Heart left ventricle (tissue), 16 donors: ENCODE measurements at regions not wholly inside any gene's neighbourhood (a gene's known extent, or its start where the extent isn't known, plus 50 kb on each side); places are given as distances from the start of the nearest gene placed in this dataset.

Source experiments
- ATAC-seq, 4 donors: fragments of 200-7000 bp; cut with Tn5 transposase; one replicate each; pipeline ENCODE4 v1.9.1; 2020 to 2022; ENCODE audit warnings: moderate library complexity in 4 of 4, mild to moderate bottlenecking in 3 of 4, moderate number of reproducible peaks in 1 of 4
- DNase-seq, 5 donors: peaks; one replicate each; pipeline ENCODE4 v3.0.0-alpha.2; 2020
- H3K27ac ChIP-seq, 12 donors: fragments of 200-600 bp; sonication (generic) in 4 of 12; one replicate each; pipeline versions ENCODE4 v1.5.0 to v1.8.0; 2016 to 2022; ENCODE audit warnings: mild to moderate bottlenecking in 2 of 12
- H3K27me3 ChIP-seq, 9 donors: fragments of 200-600 bp; sonication (generic) in 2 of 9; one replicate each; pipeline versions ENCODE4 v1.5.1 to v1.8.0; 2016 to 2022; ENCODE audit warnings: mild to moderate bottlenecking in 3 of 9
- H3K36me3 ChIP-seq, 9 donors: fragments of 200-600 bp; sonication (generic) in 2 of 9; one replicate each; pipeline versions ENCODE4 v1.5.0 to v1.8.0; 2018 to 2022; ENCODE audit warnings: mild to moderate bottlenecking in 2 of 9
- H3K4me1 ChIP-seq, 12 donors: fragments of 200-600 bp; sonication (generic) in 4 of 12; one replicate each; pipeline versions ENCODE4 v1.5.0 to v1.8.0; 2016 to 2022; ENCODE audit warnings: mild to moderate bottlenecking in 3 of 12
- H3K4me3 ChIP-seq, 12 donors: fragments of 200-600 bp; sonication (generic) in 4 of 12; one replicate each; pipeline versions ENCODE4 v1.5.0 to v1.8.0; 2017 to 2022; ENCODE audit warnings: mild to moderate bottlenecking in 9 of 12, moderate library complexity in 4 of 12
- H3K9me3 ChIP-seq, 12 donors: fragments of 200-600 bp; sonication (generic) in 4 of 12; one replicate each; pipeline versions ENCODE4 v1.5.0 to v1.8.0; 2016 to 2022; ENCODE audit warnings: mild to moderate bottlenecking in 1 of 12
- CTCF ChIP-seq, 12 donors: fragments of 200-600 bp; sonication (generic) in 4 of 12; IDR thresholded peaks; one replicate each; pipeline versions ENCODE4 v1.5.0 to v1.8.0; 2018 to 2022; ENCODE audit warnings: antibody characterized with exemption in 12 of 12, mild to moderate bottlenecking in 5 of 12
- POLR2A ChIP-seq, 2 donors: fragments of 450-650 bp; IDR thresholded peaks; one replicate each; pipeline ENCODE4 v1.6.1; 2017; ENCODE audit warnings: antibody characterized with exemption in 2 of 2, mild to moderate bottlenecking in 2 of 2, moderate library complexity in 2 of 2
- WGBS, 4 donors: extraction: QIAGEN DNeasy Blood & Tissue Kit in 2 of 4; methylation state at CpG; one replicate each; pipeline versions ENCODE4 v1.1.5 to v1.1.7; 2013 to 2018; 5-methylcytosine and 5-hydroxymethylcytosine counted together
- intact Hi-C, 10 donors: fragments of 100-400 bp; cut with DNase I; formaldehyde crosslinking; loops; one replicate each; pipeline versions ENCODE4 v1.11.1 to v1.14.2; 2022
- donor health status: ischemic (EF 13 %, LVEDD 7.1; RV severe dilation, severe dysfunction).
- donor health status: healthy with polysubstance abuse.
- donor health status: DM: no; HTN: yes; CAD: no.
- donor health status: DM: no; HTN: no; CAD: no.
- donor health status: ischemic (EF 25% LVEDD 6.9; RV normal size, moderate dysfunction).
- donor health status: ischemic (EF 25% LVEDD 5.7; RV mildly dilated, moderate dysfunction).
- donor health status: healthy.
- donor health status: DM: yes; HTN: yes; CAD: no.
- donor health status: ischemic (EF 35%, LVEDD 5.7; RV mildly dilated, moderate dysfunction).
- donor health status: nonischemic (EF 11% LVEDD 7.7; RV severe dilation, severe dysfunction).
- donor health status: DM: yes; HTN: yes; CAD: no.
- donor health status: PGD.
- donor health status: ischemic (EF 29% LVEDD 5.4; RV normal size, mild dysfunction).
- donor health status: nonischemic (EF 23%, LVEDD 6.1; RV moderate dilation, normal function).

GRCh38 chr13:26473571-26474230, 83.8 kb upstream of the WASF3 start:
- Histone ChIP-seq H3K9me3 (no peaks in the 10 kb centered on the region), H3K4me1 (peaks cover 0 to 29% (median 2%) of the 10 kb centered on the region in 12 donors), H3K27ac (peak overlapping the region in 1 of 12 donors; percentile 70), H3K4me3 (no peak overlapping the region), H3K36me3 (no peaks in the 10 kb centered on the region), H3K27me3 (no peaks in the 10 kb centered on the region)
- ATAC-seq (no peak), DNase-seq (no peak)
- TF ChIP-seq POLR2A (IDR thresholded peaks at IDR 0.05), result no peak
- no peak for TF ChIP-seq CTCF (IDR thresholded peaks at IDR 0.05)
- intact Hi-C loops, result loop anchor here in 1 of 10 donors (10.0 kb wide), 1 partner anchor 219 kb away; the partner anchor contains the start of gene CDK8
- WGBS, 4 donors, result 70 to 77% (median 76%) methylated on average over 5 of the region's 5 CpGs

- intact Hi-C loops, result loop anchor here in 1 of 10 donors (10.0 kb wide), 1 partner anchor 219 kb away; the partner anchor contains the start of gene CDK8
- H3K4me1 ChIP-seq, result peaks cover 0 to 29% (median 2%) of the 10 kb centered on the region in 12 donors
- no peak overlapping the region for H3K4me3 ChIP-seq
- WGBS, 4 donors, result 80 to 84% (median 83%) methylated on average over 11 of the region's 11 CpGs
- ATAC-seq, result no peak
- no peak for TF ChIP-seq CTCF (IDR thresholded peaks at IDR 0.05)
- TF ChIP-seq POLR2A (IDR thresholded peaks at IDR 0.05), result no peak
- no peak for DNase-seq
- H3K9me3 ChIP-seq, result no peaks in the 10 kb centered on the region
- no peaks in the 10 kb centered on the region for H3K27me3 ChIP-seq
- H3K27ac ChIP-seq, result peak overlapping the region in 1 of 12 donors; percentile 70
- no peaks in the 10 kb centered on the region for H3K36me3 ChIP-seq
These were observed 83.2 kb upstream of the WASF3 start for GRCh38 chr13:26474286-26474685.

- TF ChIP-seq CTCF (IDR thresholded peaks at IDR 0.05) (no peak), POLR2A (IDR thresholded peaks at IDR 0.05) (no peak)
- Histone ChIP-seq H3K4me1 (peaks cover 0 to 29% (median 2%) of the 10 kb centered on the region in 12 donors), H3K27me3 (no peaks in the 10 kb centered on the region), H3K27ac (peak overlapping the region in 9 of 12 donors; percentile 56 to 81 (median 70)), H3K36me3 (no peaks in the 10 kb centered on the region), H3K9me3 (no peaks in the 10 kb centered on the region), H3K4me3 (peak overlapping the region in 7 of 12 donors; percentile 9 to 49 (median 41))
- WGBS, 4 donors, result 54 to 71% (median 63%) methylated on average over 9 to 15 of the region's 15 CpGs
- ATAC-seq (peak in 2 of 4 donors; percentile 2 to 38), DNase-seq (no peak)
- intact Hi-C loops, result loop anchor here in 1 of 10 donors (10.0 kb wide), 1 partner anchor 221 kb away; the partner anchor contains the start of gene CDK8
These were observed 82.0 kb upstream of the WASF3 start for GRCh38 chr13:26475176-26476110.
